ENCODE measurements at regions not wholly inside any gene's neighbourhood (a gene's known extent, or its start where the extent isn't known, plus 50 kb on each side); places are given as distances from the start of the nearest gene placed in this dataset.

- H3K36me3 ChIP-seq = no peaks in the 10 kb centered on the region
- no peaks in the 10 kb centered on the region for H3K9me3 ChIP-seq
- no peak for TF ChIP-seq CTCF (IDR thresholded peaks at IDR 0.05)
- H3K4me1 ChIP-seq (ENCODE audit: control insufficient read depth in 1 of 2, low read depth in 2 of 2) = peaks cover 0 to under 1% of the 10 kb centered on the region in 2 donors
- no peak overlapping the region for H3K4me3 ChIP-seq
- ATAC-seq (ENCODE audit: insufficient number of reproducible peaks, low FRiP score, low read depth) (no peak), DNase-seq (ENCODE audit: low spot score) (no peak)
- no peak overlapping the region for H3K27ac ChIP-seq
- H3K27me3 ChIP-seq (replicated peaks; ENCODE audit: insufficient read depth) = no peaks in the 10 kb centered on the region
Measured at GRCh38 chr5:175383350-175383749, 60.6 kb downstream of the DRD1 start.

GRCh38 chr5:175382171-175382570 is 61.8 kb downstream of the DRD1 start:
- Histone ChIP-seq H3K27me3 (replicated peaks; ENCODE audit: insufficient read depth) (no peaks in the 10 kb centered on the region), H3K27ac (no peak overlapping the region), H3K4me1 (ENCODE audit: control insufficient read depth in 1 of 2, low read depth in 2 of 2) (peaks cover 5 to 6% of the 10 kb centered on the region in 2 donors), H3K9me3 (no peaks in the 10 kb centered on the region), H3K4me3 (no peak overlapping the region), H3K36me3 (no peaks in the 10 kb centered on the region)
- no peak for TF ChIP-seq CTCF (IDR thresholded peaks at IDR 0.05)
- DNase-seq (ENCODE audit: low spot score) (no peak), ATAC-seq (ENCODE audit: insufficient number of reproducible peaks, low FRiP score, low read depth) (no peak)

GRCh38 chr5:175381130-175381529 is 62.9 kb downstream of the DRD1 start:
- no peak overlapping the region for H3K4me3 ChIP-seq
- H3K9me3 ChIP-seq = no peaks in the 10 kb centered on the region
- ATAC-seq (ENCODE audit: insufficient number of reproducible peaks, low FRiP score, low read depth) (no peak), DNase-seq (ENCODE audit: low spot score) (no peak)
- TF ChIP-seq CTCF (IDR thresholded peaks at IDR 0.05) = no peak
- no peak overlapping the region for H3K27ac ChIP-seq
- H3K36me3 ChIP-seq = no peaks in the 10 kb centered on the region
- H3K4me1 ChIP-seq (ENCODE audit: control insufficient read depth in 1 of 2, low read depth in 2 of 2) = peaks cover 5 to 6% of the 10 kb centered on the region in 2 donors
- H3K27me3 ChIP-seq (replicated peaks; ENCODE audit: insufficient read depth) = no peaks in the 10 kb centered on the region

- Histone ChIP-seq H3K4me1 (ENCODE audit: control insufficient read depth in 1 of 2, low read depth in 2 of 2) (peaks cover 5 to 6% of the 10 kb centered on the region in 2 donors), H3K27ac (no peak overlapping the region), H3K9me3 (no peaks in the 10 kb centered on the region), H3K36me3 (no peaks in the 10 kb centered on the region), H3K4me3 (no peak overlapping the region), H3K27me3 (replicated peaks; ENCODE audit: insufficient read depth) (no peaks in the 10 kb centered on the region)
- DNase-seq (ENCODE audit: low spot score) = no peak
- TF ChIP-seq CTCF (IDR thresholded peaks at IDR 0.05) = no peak
- ATAC-seq (ENCODE audit: insufficient number of reproducible peaks, low FRiP score, low read depth) = no peak
Measured at GRCh38 chr5:175380701-175381100, 63.3 kb downstream of the DRD1 start.

GRCh38 chr5:175379867-175380266 is 64.1 kb downstream of the DRD1 start:
- H3K27me3 ChIP-seq (replicated peaks; ENCODE audit: insufficient read depth) = no peaks in the 10 kb centered on the region
- ATAC-seq (ENCODE audit: insufficient number of reproducible peaks, low FRiP score, low read depth) = no peak
- H3K4me3 ChIP-seq = no peak overlapping the region
- no peaks in the 10 kb centered on the region for H3K9me3 ChIP-seq
- H3K27ac ChIP-seq = no peak overlapping the region
- TF ChIP-seq CTCF (IDR thresholded peaks at IDR 0.05) = no peak
- H3K4me1 ChIP-seq (ENCODE audit: control insufficient read depth in 1 of 2, low read depth in 2 of 2) = peaks cover 5 to 6% of the 10 kb centered on the region in 2 donors
- no peak for DNase-seq (ENCODE audit: low spot score)
- no peaks in the 10 kb centered on the region for H3K36me3 ChIP-seq

Measured in thoracic aorta (tissue), 2 donors.